ENCODE measurements at regions not wholly inside any gene's neighbourhood (a gene's known extent, or its start where the extent isn't known, plus 50 kb on each side); places are given as distances from the start of the nearest gene placed in this dataset.
"Not testable (repeated sequence)": the region's sequence is repeated elsewhere in the genome, so short reads cannot be mapped to it uniquely, and the experiment has no call there.

GRCh38 chr6:19892260-19892659 lies 55.1 kb downstream of the ID4 start:
- DNase-seq (ENCODE audit: low spot score), result no peak

- DNase-seq (ENCODE audit: low spot score), result no peak
These were observed 58.9 kb downstream of the ID4 start for GRCh38 chr6:19895866-19896692.

- DNase-seq (ENCODE audit: low spot score), result no peak
These were observed 59.5 kb downstream of the ID4 start for GRCh38 chr6:19896693-19897010.

GRCh38 chr6:19898141-19898740 lies 61.1 kb downstream of the ID4 start:
- no peak for DNase-seq (ENCODE audit: low spot score)

GRCh38 chr6:19902201-19902600 lies 65.0 kb downstream of the ID4 start:
- no peak for DNase-seq (ENCODE audit: low spot score)

GRCh38 chr6:19904408-19904807 lies 67.2 kb downstream of the ID4 start:
- DNase-seq (ENCODE audit: low spot score), result not testable (repeated sequence)

- DNase-seq (ENCODE audit: low spot score), result peak; percentile 3
These were observed 68.4 kb downstream of the ID4 start for GRCh38 chr6:19905584-19905983.

GRCh38 chr6:19906171-19906570 lies 69.0 kb downstream of the ID4 start:
- no peak for DNase-seq (ENCODE audit: low spot score)

- no peak for DNase-seq (ENCODE audit: low spot score)
These were observed 74.1 kb downstream of the ID4 start for GRCh38 chr6:19911223-19911622.

- DNase-seq (ENCODE audit: low spot score), result no peak
These were observed 81.3 kb downstream of the ID4 start for GRCh38 chr6:19918436-19918835.

- DNase-seq (ENCODE audit: low spot score), result no peak
These were observed 84.6 kb downstream of the ID4 start for GRCh38 chr6:19921786-19922185.

GRCh38 chr6:19925533-19925932 lies 88.4 kb downstream of the ID4 start:
- no peak for DNase-seq (ENCODE audit: low spot score)

GRCh38 chr6:19928461-19928860 lies 91.3 kb downstream of the ID4 start:
- no peak for DNase-seq (ENCODE audit: low spot score)

GRCh38 chr6:19929312-19929711 lies 92.1 kb downstream of the ID4 start:
- no peak for DNase-seq (ENCODE audit: low spot score)

- no peak for DNase-seq (ENCODE audit: low spot score)
These were observed 97.9 kb downstream of the ID4 start for GRCh38 chr6:19934996-19935591.

GRCh38 chr6:19939321-19939720 lies 102.2 kb downstream of the ID4 start:
- not testable (repeated sequence) for DNase-seq (ENCODE audit: low spot score)

- DNase-seq (ENCODE audit: low spot score), result not testable (repeated sequence)
These were observed 102.8 kb downstream of the ID4 start for GRCh38 chr6:19939926-19940325.

GRCh38 chr6:19943042-19943441 lies 105.9 kb downstream of the ID4 start:
- DNase-seq (ENCODE audit: low spot score), result no peak

GRCh38 chr6:19945843-19946358 lies 108.7 kb downstream of the ID4 start:
- no peak for DNase-seq (ENCODE audit: low spot score)

- no peak for DNase-seq (ENCODE audit: low spot score)
These were observed 112.0 kb downstream of the ID4 start for GRCh38 chr6:19949155-19949554.

- DNase-seq (ENCODE audit: low spot score), result no peak
These were observed 126.9 kb downstream of the ID4 start for GRCh38 chr6:19964115-19964514.

- DNase-seq (ENCODE audit: low spot score), result no peak
These were observed 131.0 kb downstream of the ID4 start for GRCh38 chr6:19968201-19968600.

- no peak for DNase-seq (ENCODE audit: low spot score)
These were observed 135.1 kb downstream of the ID4 start for GRCh38 chr6:19972221-19972620.

All from activated CD4-positive, alpha-beta T cell treated with anti-CD3 and anti-CD28 coated beads, Interleukin-2, Interleukin-4, amounts not matched to agents 100 ng/mL and 50 ng/mL, durations not matched to agents 16 hours and 8 hours (primary cell).